ENCODE measurements at regions not wholly inside any gene's neighbourhood (a gene's known extent, or its start where the extent isn't known, plus 50 kb on each side); places are given as distances from the start of the nearest gene placed in this dataset.

- no TSS peak for BruUV-seq (replicated peaks)
- TF ChIP-seq EZH2 (IDR thresholded peaks at IDR 0.05; ENCODE audit: low read length, unreplicated experiment): no peak
- no peak for TF ChIP-seq CTCF (conservative IDR thresholded peaks at IDR 0.05; ENCODE audit: low read depth, low read length)
- no peak for TF ChIP-seq EZH2phosphoT487 (IDR thresholded peaks at IDR 0.05; ENCODE audit: borderline replicate concordance, low read length)
Observed at GRCh38 chr2:6069381-6069780, 377.2 kb downstream of the SOX11 start.

GRCh38 chr2:6071519-6071918, 379.3 kb downstream of the SOX11 start:
- Histone ChIP-seq H3K27ac (ENCODE audit: low read length) (no peak overlapping the region), H3K4me2 (ENCODE audit: low read length) (no peak overlapping the region), H3K79me2 (ENCODE audit: low read length) (no peaks in the 10 kb centered on the region), H3K9me3 (ENCODE audit: low read length) (no peaks in the 10 kb centered on the region), H3K4me1 (ENCODE audit: insufficient read depth, low read length) (no peaks in the 10 kb centered on the region), H3K9me2 (replicated peaks; ENCODE audit: low read length) (no peaks in the 10 kb centered on the region), H3K9ac (ENCODE audit: low read length) (no peak overlapping the region), H4K20me1 (ENCODE audit: low read length) (no peaks in the 10 kb centered on the region), H3K36me3 (ENCODE audit: low read depth, low read length) (no peaks in the 10 kb centered on the region), H2AFZ (ENCODE audit: low read length) (no peak overlapping the region), H3F3A (ENCODE audit: low read length, unreplicated experiment) (no peaks in the 10 kb centered on the region), H3K27me3 (ENCODE audit: low read length) (no peaks in the 10 kb centered on the region), H3K4me3 (ENCODE audit: low read length) (no peak overlapping the region)
- ATAC-seq (no peak), DNase-seq (no peak)
- intact Hi-C loops (cut with micrococcal nuclease): no loop called here
- TF ChIP-seq CTCF (conservative IDR thresholded peaks at IDR 0.05; ENCODE audit: low read depth, low read length) (no peak), EZH2 (IDR thresholded peaks at IDR 0.05; ENCODE audit: low read length, unreplicated experiment) (no peak), EZH2phosphoT487 (IDR thresholded peaks at IDR 0.05; ENCODE audit: borderline replicate concordance, low read length) (no peak)
- no TSS peak for BruUV-seq (replicated peaks)
- ChIA-PET POLR2A (ENCODE audit: unreplicated experiment) (no interaction called here), CTCF (no interaction called here)

More at GRCh38 chr2:6069381-6069780, 377.2 kb downstream of the SOX11 start:
- H3K9ac ChIP-seq (ENCODE audit: low read length): no peak overlapping the region
- no peaks in the 10 kb centered on the region for H3K9me3 ChIP-seq (ENCODE audit: low read length)
- H3K27me3 ChIP-seq (ENCODE audit: low read length): no peaks in the 10 kb centered on the region
- H3K79me2 ChIP-seq (ENCODE audit: low read length): no peaks in the 10 kb centered on the region
- no peaks in the 10 kb centered on the region for H3K9me2 ChIP-seq (replicated peaks; ENCODE audit: low read length)
- no peak overlapping the region for H3K4me3 ChIP-seq (ENCODE audit: low read length)
- H3K36me3 ChIP-seq (ENCODE audit: low read depth, low read length): no peaks in the 10 kb centered on the region
- intact Hi-C loops (cut with micrococcal nuclease): no loop called here
- no peak overlapping the region for H2AFZ ChIP-seq (ENCODE audit: low read length)
- ChIA-PET CTCF (no interaction called here), POLR2A (ENCODE audit: unreplicated experiment) (no interaction called here)
- ATAC-seq (no peak), DNase-seq (no peak)
- H3K4me1 ChIP-seq (ENCODE audit: insufficient read depth, low read length): no peaks in the 10 kb centered on the region
- H3K4me2 ChIP-seq (ENCODE audit: low read length): no peak overlapping the region
- no peak overlapping the region for H3K27ac ChIP-seq (ENCODE audit: low read length)
- no peaks in the 10 kb centered on the region for H4K20me1 ChIP-seq (ENCODE audit: low read length)
- no peaks in the 10 kb centered on the region for H3F3A ChIP-seq (ENCODE audit: low read length, unreplicated experiment)

- no TSS peak for BruUV-seq (replicated peaks)
- POLR2A ChIA-PET (ENCODE audit: unreplicated experiment): no interaction called here
- CTCF ChIA-PET: no interaction called here
Observed at GRCh38 chr2:6072276-6072675, 380.1 kb downstream of the SOX11 start.

More at GRCh38 chr2:6072276-6072675, 380.1 kb downstream of the SOX11 start:
- H3K36me3 ChIP-seq (ENCODE audit: low read depth, low read length): no peaks in the 10 kb centered on the region
- no peak for ATAC-seq
- no peaks in the 10 kb centered on the region for H3K79me2 ChIP-seq (ENCODE audit: low read length)
- no peak overlapping the region for H3K4me3 ChIP-seq (ENCODE audit: low read length)
- no peak overlapping the region for H3K27ac ChIP-seq (ENCODE audit: low read length)
- H3K9me3 ChIP-seq (ENCODE audit: low read length): no peaks in the 10 kb centered on the region
- no peak for TF ChIP-seq EZH2 (IDR thresholded peaks at IDR 0.05; ENCODE audit: low read length, unreplicated experiment)
- TF ChIP-seq CTCF (conservative IDR thresholded peaks at IDR 0.05; ENCODE audit: low read depth, low read length): no peak
- no peak for TF ChIP-seq EZH2phosphoT487 (IDR thresholded peaks at IDR 0.05; ENCODE audit: borderline replicate concordance, low read length)
- intact Hi-C loops (cut with micrococcal nuclease): no loop called here
- no peak overlapping the region for H2AFZ ChIP-seq (ENCODE audit: low read length)
- H4K20me1 ChIP-seq (ENCODE audit: low read length): no peaks in the 10 kb centered on the region
- no peaks in the 10 kb centered on the region for H3K4me1 ChIP-seq (ENCODE audit: insufficient read depth, low read length)
- no peaks in the 10 kb centered on the region for H3K27me3 ChIP-seq (ENCODE audit: low read length)
- H3F3A ChIP-seq (ENCODE audit: low read length, unreplicated experiment): no peaks in the 10 kb centered on the region
- H3K4me2 ChIP-seq (ENCODE audit: low read length): no peak overlapping the region
- no peak overlapping the region for H3K9ac ChIP-seq (ENCODE audit: low read length)
- DNase-seq: no peak
- no peaks in the 10 kb centered on the region for H3K9me2 ChIP-seq (replicated peaks; ENCODE audit: low read length)
